Neuronal stem cell (in vitro differentiated cells): ENCODE measurements at regions not wholly inside any gene's neighbourhood (a gene's known extent, or its start where the extent isn't known, plus 50 kb on each side); places are given as distances from the start of the nearest gene placed in this dataset.

Experiments
- DNase-seq: peaks from one replicate; pipeline ENCODE4 v3.0.0-alpha.2; 2013; ENCODE audit warnings: low spot score
- H2AFZ ChIP-seq: one replicate; pipeline ENCODE4 v1.6.1; 2013; ENCODE audit warnings: mild to moderate bottlenecking, low read length, inconsistent platforms
- H2AK5ac ChIP-seq: 2 replicates; pipeline ENCODE4 v1.6.1; 2013; ENCODE audit warnings: low read depth, mild to moderate bottlenecking, inconsistent platforms, low read length, moderate library complexity, mixed read lengths
- H2BK120ac ChIP-seq: 2 replicates; pipeline ENCODE4 v1.6.1; 2013; ENCODE audit warnings: low read depth, mild to moderate bottlenecking, inconsistent platforms, low read length, moderate library complexity, mixed read lengths
- H2BK12ac ChIP-seq: one replicate; pipeline ENCODE4 v1.6.1; 2013; ENCODE audit warnings: low read length, inconsistent platforms
- H2BK15ac ChIP-seq: 2 replicates; pipeline ENCODE4 v1.6.1; 2013; ENCODE audit warnings: mild to moderate bottlenecking, low read length, inconsistent platforms, mixed read lengths
- H2BK5ac ChIP-seq: one replicate; pipeline ENCODE4 v1.6.1; 2013; ENCODE audit warnings: inconsistent platforms, mild to moderate bottlenecking, low read length, moderate library complexity
- H3K14ac ChIP-seq: one replicate; pipeline ENCODE4 v1.6.1; 2013; ENCODE audit warnings: low read length, inconsistent platforms
- H3K18ac ChIP-seq: 2 replicates; pipeline ENCODE4 v1.6.1; 2013; ENCODE audit warnings: low read length, inconsistent platforms
- H3K23ac ChIP-seq: 2 replicates; pipeline ENCODE4 v1.6.1; 2013; ENCODE audit warnings: low read depth, mild to moderate bottlenecking, mixed read lengths, low read length, inconsistent platforms; ENCODE audit not compliant: poor library complexity
- H3K27ac ChIP-seq: replicated peaks from 3 replicates; pipeline ENCODE4 v1.5.1; 2013; ENCODE audit warnings: low read length, inconsistent platforms
- H3K27me3 ChIP-seq, 3 experiments: 2 replicates each; pipeline ENCODE4 v1.6.1; 2013; ENCODE audit warnings: low read length in 3 of 3, mild to moderate bottlenecking in 2 of 3, inconsistent platforms in 1 of 3, low read depth in 1 of 3, mixed read lengths in 1 of 3, moderate library complexity in 1 of 3; ENCODE audit not compliant: control insufficient read depth in 3 of 3, insufficient read depth in 3 of 3
- H3K36me3 ChIP-seq, 2 donors: replicated peaks in 1 of 2; 2 replicates each; pipeline ENCODE4 v1.6.1; 2013; ENCODE audit warnings: low read length in 2 of 2; ENCODE audit not compliant: control insufficient read depth in 2 of 2, insufficient read depth in 2 of 2
- H3K4ac ChIP-seq: 2 replicates; pipeline ENCODE4 v1.6.1; 2013; ENCODE audit warnings: inconsistent platforms, mild to moderate bottlenecking, low read length, moderate library complexity
- H3K4me1 ChIP-seq, 2 donors: 1 replicate in 1 of 2; 2 replicates in 1 of 2; pipeline ENCODE4 v1.6.1; 2013; ENCODE audit warnings: low read length in 2 of 2, low read depth in 1 of 2; ENCODE audit not compliant: control insufficient read depth in 2 of 2, insufficient read depth in 1 of 2
- H3K4me2 ChIP-seq: one replicate; pipeline ENCODE4 v1.6.1; 2013; ENCODE audit warnings: mild to moderate bottlenecking, low read length, inconsistent platforms; ENCODE audit not compliant: insufficient read depth, poor library complexity, severe bottlenecking
- H3K4me3 ChIP-seq, 2 donors: 2 replicates each; pipeline ENCODE4 v1.5.1; 2013; ENCODE audit warnings: low read length in 2 of 2, mild to moderate bottlenecking in 2 of 2, inconsistent platforms in 1 of 2, moderate library complexity in 1 of 2
- H3K79me1 ChIP-seq: one replicate; pipeline ENCODE4 v1.6.1; 2013; ENCODE audit warnings: low read depth, mild to moderate bottlenecking, inconsistent platforms, low read length, moderate library complexity
- H3K9ac ChIP-seq: one replicate; pipeline ENCODE4 v1.6.1; 2013; ENCODE audit warnings: mild to moderate bottlenecking, low read depth, low read length, inconsistent platforms; ENCODE audit not compliant: poor library complexity
- H3K9me3 ChIP-seq, 2 donors: replicated peaks in 1 of 2; 2 replicates each; pipeline versions ENCODE3 to v1.6.1; 2013; ENCODE audit warnings: low read length in 2 of 2, mild to moderate bottlenecking in 2 of 2, inconsistent platforms in 1 of 2, low read depth in 1 of 2, mixed read lengths in 1 of 2, moderate library complexity in 1 of 2; ENCODE audit not compliant: control insufficient read depth in 2 of 2, insufficient read depth in 1 of 2
- H4K8ac ChIP-seq: one replicate; pipeline ENCODE4 v1.6.1; 2013; ENCODE audit warnings: low read depth, mild to moderate bottlenecking, inconsistent platforms, low read length, moderate library complexity
- H4K91ac ChIP-seq: one replicate; pipeline ENCODE4 v1.6.1; 2013; ENCODE audit warnings: low read length, low read depth, mild to moderate bottlenecking, inconsistent platforms; ENCODE audit not compliant: poor library complexity
- WGBS, 2 donors: extraction: QIAGEN DNeasy Blood & Tissue Kit; methylation state at CpG; one replicate each; pipeline ENCODE4 v1.1.7; 2013; ENCODE audit warnings: missing lambda C conversion rate in 2 of 2, mixed read lengths in 1 of 2; ENCODE audit not compliant: insufficient read length in 2 of 2, insufficient replicate concordance in 1 of 2; ENCODE audit errors: extremely low coverage in 2 of 2; 5-methylcytosine and 5-hydroxymethylcytosine counted together

- Histone ChIP-seq H2BK15ac (no peak overlapping the region), H4K8ac (no peak overlapping the region), H3K4me2 (no peak overlapping the region), H3K9me3 (peaks cover 0 to 3% of the 10 kb centered on the region in 2 donors), H2BK12ac (no peak overlapping the region), H3K27ac (no peak overlapping the region), H2AFZ (no peak overlapping the region), H3K27me3 (no peaks in the 10 kb centered on the region), H3K18ac (no peak overlapping the region), H3K14ac (no peak overlapping the region), H2BK120ac (no peak overlapping the region), H3K79me1 (no peaks in the 10 kb centered on the region), H3K4me3 (no peak overlapping the region), H4K91ac (no peak overlapping the region), H3K4me1 (peaks cover 0 to 4% of the 10 kb centered on the region in 2 donors), H3K36me3 (no peaks in the 10 kb centered on the region), H3K9ac (no peak overlapping the region), H2BK5ac (no peak overlapping the region), H3K4ac (no peak overlapping the region), H3K23ac (no peak overlapping the region), H2AK5ac (no peak overlapping the region)
- DNase-seq = no peak
- no CpG with 5 or more reads among the region's 1 CpG for WGBS, 2 donors
Measured at GRCh38 chr4:13306356-13306755, 177.8 kb downstream of the RAB28 start.

- H4K8ac ChIP-seq = no peak overlapping the region
- H2AFZ ChIP-seq = no peak overlapping the region
- H2AK5ac ChIP-seq = no peak overlapping the region
- peaks cover 0 to 16% of the 10 kb centered on the region in 2 donors for H3K9me3 ChIP-seq
- no peak overlapping the region for H3K27ac ChIP-seq
- no CpG with 5 or more reads among the region's 2 CpGs for WGBS, 2 donors
- no peaks in the 10 kb centered on the region for H3K36me3 ChIP-seq
- H3K27me3 ChIP-seq = no peaks in the 10 kb centered on the region
- H3K18ac ChIP-seq = no peak overlapping the region
- no peak overlapping the region for H3K23ac ChIP-seq
- no peak overlapping the region for H3K14ac ChIP-seq
- H2BK12ac ChIP-seq = no peak overlapping the region
- peaks cover 0 to 4% of the 10 kb centered on the region in 2 donors for H3K4me1 ChIP-seq
- H3K9ac ChIP-seq = no peak overlapping the region
- no peak overlapping the region for H3K4me2 ChIP-seq
- H3K79me1 ChIP-seq = no peaks in the 10 kb centered on the region
- H4K91ac ChIP-seq = no peak overlapping the region
- H2BK5ac ChIP-seq = no peak overlapping the region
- DNase-seq = no peak
- no peak overlapping the region for H3K4me3 ChIP-seq
- no peak overlapping the region for H2BK15ac ChIP-seq
- H3K4ac ChIP-seq = no peak overlapping the region
- H2BK120ac ChIP-seq = no peak overlapping the region
Measured at GRCh38 chr4:13302876-13303275, 181.3 kb downstream of the RAB28 start.

- H3K14ac ChIP-seq = no peak overlapping the region
- H3K36me3 ChIP-seq = no peaks in the 10 kb centered on the region
- H3K9me3 ChIP-seq = peaks cover 3 to 23% of the 10 kb centered on the region in 2 donors
- peaks cover 0 to 8% of the 10 kb centered on the region in 2 donors for H3K4me1 ChIP-seq
- H2BK15ac ChIP-seq = no peak overlapping the region
- H3K4ac ChIP-seq = no peak overlapping the region
- no peak overlapping the region for H3K27ac ChIP-seq
- H4K91ac ChIP-seq = no peak overlapping the region
- no peak overlapping the region for H3K9ac ChIP-seq
- WGBS, 2 donors = no CpG with 5 or more reads among the region's 2 CpGs
- H3K23ac ChIP-seq = no peak overlapping the region
- H3K79me1 ChIP-seq = no peaks in the 10 kb centered on the region
- H4K8ac ChIP-seq = no peak overlapping the region
- no peaks in the 10 kb centered on the region for H3K27me3 ChIP-seq
- no peak overlapping the region for H2BK5ac ChIP-seq
- no peak overlapping the region for H3K18ac ChIP-seq
- H2BK12ac ChIP-seq = no peak overlapping the region
- H2BK120ac ChIP-seq = no peak overlapping the region
- no peak overlapping the region for H2AFZ ChIP-seq
- H2AK5ac ChIP-seq = no peak overlapping the region
- no peak overlapping the region for H3K4me2 ChIP-seq
- no peak overlapping the region for H3K4me3 ChIP-seq
- no peak for DNase-seq
Measured at GRCh38 chr4:13299343-13299742, 184.8 kb downstream of the RAB28 start.

GRCh38 chr4:13298655-13299054, 185.5 kb downstream of the RAB28 start:
- no peak overlapping the region for H3K9ac ChIP-seq
- H3K79me1 ChIP-seq = no peaks in the 10 kb centered on the region
- no peak overlapping the region for H2BK5ac ChIP-seq
- peaks cover 0 to 8% of the 10 kb centered on the region in 2 donors for H3K4me1 ChIP-seq
- H3K4me3 ChIP-seq = no peak overlapping the region
- no peak overlapping the region for H4K8ac ChIP-seq
- no peak overlapping the region for H2BK120ac ChIP-seq
- DNase-seq = no peak
- H3K14ac ChIP-seq = no peak overlapping the region
- no peak overlapping the region for H3K23ac ChIP-seq
- H2BK12ac ChIP-seq = no peak overlapping the region
- no peak overlapping the region for H2AK5ac ChIP-seq
- H3K4me2 ChIP-seq = no peak overlapping the region
- no peak overlapping the region for H2AFZ ChIP-seq
- no peak overlapping the region for H2BK15ac ChIP-seq
- WGBS, 2 donors = no CpG with 5 or more reads among the region's 15 CpGs
- H3K27ac ChIP-seq = no peak overlapping the region
- no peak overlapping the region for H4K91ac ChIP-seq
- H3K18ac ChIP-seq = no peak overlapping the region
- H3K36me3 ChIP-seq = no peaks in the 10 kb centered on the region
- H3K9me3 ChIP-seq = peaks cover 3 to 23% of the 10 kb centered on the region in 2 donors
- H3K27me3 ChIP-seq = no peaks in the 10 kb centered on the region
- no peak overlapping the region for H3K4ac ChIP-seq
